ENCODE measurements at regions not wholly inside any gene's neighbourhood (a gene's known extent, or its start where the extent isn't known, plus 50 kb on each side); places are given as distances from the start of the nearest gene placed in this dataset.

- no peak for DNase-seq
Observed at GRCh38 chr6:168903613-168904345, 349.9 kb downstream of the THBS2 start.

- no peak for DNase-seq
Observed at GRCh38 chr6:168902075-168902474, 351.6 kb downstream of the THBS2 start.

- DNase-seq = no peak
Observed at GRCh38 chr6:168901076-168901475, 352.6 kb downstream of the THBS2 start.

- DNase-seq = no peak
Observed at GRCh38 chr6:168896321-168896720, 357.3 kb downstream of the THBS2 start.

GRCh38 chr6:168895102-168895812, 358.4 kb downstream of the THBS2 start:
- DNase-seq = peak; percentile 75

- DNase-seq = no peak
Observed at GRCh38 chr6:168892031-168892430, 361.6 kb downstream of the THBS2 start.

GRCh38 chr6:168890981-168891365, 362.7 kb downstream of the THBS2 start:
- no peak for DNase-seq

GRCh38 chr6:168890306-168890980, 363.2 kb downstream of the THBS2 start:
- DNase-seq = no peak

- no peak for DNase-seq
Observed at GRCh38 chr6:168888786-168889345, 364.8 kb downstream of the THBS2 start.

- no peak for DNase-seq
Observed at GRCh38 chr6:168888102-168888501, 365.5 kb downstream of the THBS2 start.

- DNase-seq = no peak
Observed at GRCh38 chr6:168887621-168888020, 366.0 kb downstream of the THBS2 start.

GRCh38 chr6:168886964-168887363, 366.7 kb downstream of the THBS2 start:
- DNase-seq = no peak

- no peak for DNase-seq
Observed at GRCh38 chr6:168885751-168886742, 367.6 kb downstream of the THBS2 start.

- DNase-seq = no peak
Observed at GRCh38 chr6:168885196-168885595, 368.4 kb downstream of the THBS2 start.

GRCh38 chr6:168884646-168885086, 369.0 kb downstream of the THBS2 start:
- peak; percentile 43 for DNase-seq

- no peak for DNase-seq
Observed at GRCh38 chr6:168884050-168884645, 369.5 kb downstream of the THBS2 start.

- no peak for DNase-seq
Observed at GRCh38 chr6:168883410-168884049, 370.1 kb downstream of the THBS2 start.

GRCh38 chr6:168880271-168880670, 373.4 kb downstream of the THBS2 start:
- no peak for DNase-seq

GRCh38 chr6:168877821-168878282, 375.8 kb downstream of the THBS2 start:
- no peak for DNase-seq

GRCh38 chr6:168876956-168877355, 376.7 kb downstream of the THBS2 start:
- DNase-seq = no peak
